ENCODE measurements at regions not wholly inside any gene's neighbourhood (a gene's known extent, or its start where the extent isn't known, plus 50 kb on each side); places are given as distances from the start of the nearest gene placed in this dataset.
"Not testable (repeated sequence)": the region's sequence is repeated elsewhere in the genome, so short reads cannot be mapped to it uniquely, and the experiment has no call there.

DNA sequence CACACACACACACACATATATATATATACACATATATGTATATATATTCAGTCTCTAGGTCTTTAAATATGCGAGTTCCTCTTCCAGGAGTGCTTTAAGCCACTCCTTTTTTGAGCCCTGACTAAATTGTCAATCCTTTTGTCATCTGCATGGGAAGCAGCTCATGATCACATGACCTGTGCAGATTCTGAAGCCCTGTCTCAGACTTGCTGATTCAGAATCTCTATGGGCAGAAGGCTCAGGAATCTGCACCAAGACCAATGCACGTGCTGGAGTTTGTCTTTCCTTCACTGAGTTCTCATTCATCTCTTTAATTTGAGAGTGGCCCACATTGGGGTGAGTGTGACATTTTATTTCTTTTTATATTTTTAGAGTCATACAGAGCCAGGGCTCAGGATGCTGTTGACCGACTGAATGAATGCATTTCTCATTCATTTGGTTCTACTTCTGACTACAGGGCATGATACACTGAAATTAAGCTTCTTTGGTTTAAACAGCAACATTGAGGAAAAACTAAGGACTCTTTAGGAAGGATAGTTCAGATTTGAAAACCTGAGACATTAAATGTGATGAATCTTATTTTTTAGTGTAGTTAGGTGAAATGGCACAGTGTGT is 307.5 kb downstream of the EDEM1 start:
- no peaks in the 10 kb centered on the region for H3K9me3 Mint-ChIP-seq
- H3K27me3 Mint-ChIP-seq, result peaks cover 2% of the 10 kb centered on the region
- no peak overlapping the region for H3K27ac Mint-ChIP-seq
- H3K4me3 Mint-ChIP-seq, result no peak overlapping the region
- H3K4me1 Mint-ChIP-seq, result no peaks in the 10 kb centered on the region
- H3K36me3 Mint-ChIP-seq, result no peaks in the 10 kb centered on the region

DNA sequence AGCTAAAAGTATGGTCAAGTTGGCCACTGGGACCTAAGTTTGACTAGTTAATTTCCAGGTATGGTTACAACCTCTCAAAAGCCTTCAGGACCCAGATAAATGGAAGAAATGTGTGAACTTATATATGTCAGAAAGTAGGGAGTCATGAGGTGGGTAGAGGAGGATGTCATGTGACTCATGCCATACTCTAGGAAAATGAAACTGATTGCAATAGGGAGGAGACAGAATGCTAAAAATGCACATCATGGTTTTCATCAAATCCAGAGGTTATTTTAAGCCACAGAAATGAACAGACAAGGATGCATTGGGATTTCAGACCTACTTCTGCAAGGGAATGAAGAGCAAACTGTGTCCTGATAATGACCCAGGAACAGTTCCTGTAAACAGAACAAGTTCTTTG is 310.0 kb downstream of the EDEM1 start:
- Mint-ChIP-seq H3K27ac (no peak overlapping the region), H3K4me3 (no peak overlapping the region), H3K36me3 (no peaks in the 10 kb centered on the region), H3K4me1 (no peaks in the 10 kb centered on the region), H3K27me3 (peaks cover 2% of the 10 kb centered on the region), H3K9me3 (no peaks in the 10 kb centered on the region)

DNA sequence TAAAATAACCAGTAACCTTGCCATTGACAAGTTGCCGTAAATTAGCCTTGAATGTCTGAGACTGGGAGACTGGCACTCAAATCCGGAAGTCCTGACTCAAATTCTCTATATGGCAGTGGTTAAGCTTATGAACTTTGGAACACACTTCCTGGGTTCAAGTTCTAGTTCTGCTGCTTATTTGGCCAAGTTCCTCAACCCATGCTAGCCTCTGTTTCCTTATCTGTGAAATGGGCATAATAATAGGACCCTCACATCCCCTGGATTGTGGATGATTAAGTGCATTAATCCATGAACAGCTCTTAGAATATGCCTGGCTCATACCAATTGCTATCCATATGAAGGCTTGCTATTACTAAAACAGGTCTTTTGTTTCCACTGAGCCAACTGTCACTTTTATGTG is 311.5 kb downstream of the EDEM1 start:
- no peaks in the 10 kb centered on the region for H3K4me1 Mint-ChIP-seq

DNA sequence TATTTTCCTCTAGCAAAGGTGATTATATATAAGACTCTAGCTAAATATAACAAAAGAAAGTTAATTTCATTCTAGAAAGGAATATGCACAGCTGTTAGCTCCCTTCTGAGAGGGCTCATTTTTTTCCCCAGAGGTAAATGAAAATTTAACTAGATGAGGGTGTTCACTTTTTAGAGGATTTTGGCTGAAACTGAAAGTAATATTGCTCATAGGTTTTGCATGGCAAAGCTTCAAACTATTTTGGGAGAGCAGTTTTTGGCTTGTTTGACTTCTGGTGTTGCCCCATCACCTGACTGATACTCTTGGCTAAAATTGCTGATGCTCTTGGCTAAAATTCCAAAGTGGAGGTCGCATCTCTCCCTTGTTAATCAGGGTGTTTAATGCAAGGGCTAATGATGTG is 311.9 kb downstream of the EDEM1 start:
- Mint-ChIP-seq H3K4me1 (no peaks in the 10 kb centered on the region), H3K36me3 (no peaks in the 10 kb centered on the region), H3K4me3 (no peak overlapping the region), H3K27ac (no peak overlapping the region), H3K27me3 (no peaks in the 10 kb centered on the region), H3K9me3 (no peaks in the 10 kb centered on the region)

More for the DNA sequence above, 311.5 kb downstream of the EDEM1 start:
- no peak overlapping the region for H3K4me3 Mint-ChIP-seq
- H3K9me3 Mint-ChIP-seq, result no peaks in the 10 kb centered on the region
- H3K27me3 Mint-ChIP-seq, result no peaks in the 10 kb centered on the region
- H3K36me3 Mint-ChIP-seq, result no peaks in the 10 kb centered on the region
- no peak overlapping the region for H3K27ac Mint-ChIP-seq

DNA sequence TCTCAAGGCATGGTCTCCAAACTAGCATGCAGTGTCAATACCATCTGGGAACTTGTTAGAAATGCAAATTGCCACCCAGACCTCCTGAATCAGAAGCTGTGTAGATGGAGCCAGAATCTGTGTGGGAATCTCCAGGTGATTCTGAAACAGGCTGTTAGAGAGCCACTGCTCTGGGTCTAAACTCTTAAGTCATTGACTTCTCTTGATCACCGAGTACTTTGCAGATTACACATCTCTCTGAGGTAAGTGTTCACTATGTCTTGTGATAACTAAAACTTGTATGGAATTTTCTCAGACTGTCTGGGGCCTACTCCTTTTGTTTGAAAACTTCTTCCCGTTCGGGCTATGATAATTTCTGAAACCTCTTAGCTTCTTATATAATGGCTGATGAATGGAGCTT is 315.6 kb downstream of the EDEM1 start:
- Mint-ChIP-seq H3K27ac (no peak overlapping the region), H3K4me1 (no peaks in the 10 kb centered on the region), H3K36me3 (peaks cover 2% of the 10 kb centered on the region), H3K9me3 (peaks cover 5% of the 10 kb centered on the region), H3K4me3 (no peak overlapping the region), H3K27me3 (no peaks in the 10 kb centered on the region)

DNA sequence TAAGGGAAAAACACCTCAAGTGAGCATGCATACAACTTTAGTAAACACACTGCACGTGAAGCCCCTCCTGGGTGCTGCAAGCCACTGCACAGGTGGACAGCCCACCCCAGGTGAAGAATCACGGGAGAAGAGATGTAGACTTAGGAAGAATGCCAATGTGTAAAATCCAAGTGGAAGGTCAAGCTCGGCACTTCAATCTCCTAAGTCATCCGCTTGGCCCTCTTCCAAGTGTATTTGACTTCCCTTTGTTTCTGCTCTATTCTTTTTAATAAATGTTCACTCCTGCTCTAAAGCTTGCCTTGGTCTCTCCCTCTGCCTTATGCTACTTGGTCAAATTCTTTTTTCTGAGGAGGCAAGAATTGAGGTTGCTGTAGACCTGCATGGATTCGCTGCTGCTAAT is 316.6 kb downstream of the EDEM1 start:
- no peaks in the 10 kb centered on the region for H3K27me3 Mint-ChIP-seq
- peaks cover 13% of the 10 kb centered on the region for H3K9me3 Mint-ChIP-seq
- no peak overlapping the region for H3K4me3 Mint-ChIP-seq
- H3K36me3 Mint-ChIP-seq, result peaks cover 2% of the 10 kb centered on the region
- H3K27ac Mint-ChIP-seq, result no peak overlapping the region
- no peaks in the 10 kb centered on the region for H3K4me1 Mint-ChIP-seq

DNA sequence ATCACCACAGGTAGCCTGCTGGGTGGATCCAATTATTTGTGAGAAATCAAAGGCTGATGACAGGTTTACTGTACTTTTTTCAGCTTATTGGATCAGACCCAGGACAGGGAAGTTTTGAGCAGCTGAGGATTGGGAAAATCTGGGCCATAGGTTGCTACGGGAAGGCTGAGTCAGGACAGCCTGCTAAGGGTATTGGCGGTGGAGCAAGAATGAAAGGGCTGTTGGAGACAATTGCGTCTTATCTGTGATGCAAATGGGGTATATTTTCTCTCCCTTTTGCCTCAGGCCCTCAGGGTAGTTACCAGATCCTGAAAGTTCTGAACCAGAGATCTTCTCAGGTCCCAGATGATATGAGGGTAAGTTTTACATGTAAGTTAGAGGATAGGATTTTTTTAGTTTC is 317.7 kb downstream of the EDEM1 start:
- Mint-ChIP-seq H3K9me3 (peaks cover 21% of the 10 kb centered on the region), H3K27ac (no peak overlapping the region), H3K36me3 (peaks cover 2% of the 10 kb centered on the region), H3K4me1 (no peaks in the 10 kb centered on the region), H3K27me3 (no peaks in the 10 kb centered on the region), H3K4me3 (no peak overlapping the region)

DNA sequence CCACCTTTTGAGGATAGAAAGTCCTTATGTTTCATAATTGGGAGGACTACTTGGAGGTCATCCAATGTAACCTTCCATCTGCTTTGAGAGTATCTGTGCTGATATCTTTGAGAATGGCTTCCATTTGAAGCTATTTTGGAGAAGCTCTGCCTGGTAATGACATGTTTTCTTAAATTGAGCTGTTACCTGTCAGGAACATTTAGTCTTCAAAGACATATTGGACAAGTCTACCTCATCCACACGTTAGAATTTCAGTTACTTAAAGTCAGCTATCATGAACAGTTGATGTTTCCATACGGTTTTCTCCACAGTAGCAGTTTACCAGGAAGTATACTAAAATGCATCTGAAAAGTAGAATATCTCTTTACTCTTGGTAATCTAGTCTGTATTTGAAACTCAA is 318.5 kb downstream of the EDEM1 start:
- Mint-ChIP-seq H3K4me3 (no peak overlapping the region), H3K27me3 (no peaks in the 10 kb centered on the region), H3K4me1 (no peaks in the 10 kb centered on the region), H3K36me3 (peaks cover 2% of the 10 kb centered on the region), H3K9me3 (peaks cover 21% of the 10 kb centered on the region), H3K27ac (no peak overlapping the region)

DNA sequence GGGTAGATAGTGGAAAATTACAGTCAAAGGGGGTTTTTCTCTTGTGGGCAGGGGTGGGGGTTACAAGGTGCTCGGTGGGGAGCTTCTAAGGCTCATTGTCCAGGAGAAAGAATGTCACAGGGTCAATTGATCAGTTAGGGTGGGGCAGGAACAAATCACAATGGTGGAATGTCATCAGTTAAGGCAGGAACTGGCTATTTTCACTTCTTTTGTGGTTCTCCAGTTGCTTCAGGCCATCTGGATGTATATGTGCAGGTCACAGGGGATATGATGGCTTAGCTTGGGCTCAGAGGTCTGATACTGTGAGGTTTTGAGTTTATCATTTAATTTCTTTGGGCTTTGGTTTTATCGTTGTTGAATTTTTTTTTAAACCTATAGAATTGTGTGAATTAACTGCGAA is 321.4 kb downstream of the EDEM1 start:
- not testable (repeated sequence) for H3K27me3 Mint-ChIP-seq, H3K4me3 Mint-ChIP-seq, H3K27ac Mint-ChIP-seq, H3K4me1 Mint-ChIP-seq, H3K36me3 Mint-ChIP-seq
- H3K9me3 Mint-ChIP-seq, result peaks cover 29% of the 10 kb centered on the region

DNA sequence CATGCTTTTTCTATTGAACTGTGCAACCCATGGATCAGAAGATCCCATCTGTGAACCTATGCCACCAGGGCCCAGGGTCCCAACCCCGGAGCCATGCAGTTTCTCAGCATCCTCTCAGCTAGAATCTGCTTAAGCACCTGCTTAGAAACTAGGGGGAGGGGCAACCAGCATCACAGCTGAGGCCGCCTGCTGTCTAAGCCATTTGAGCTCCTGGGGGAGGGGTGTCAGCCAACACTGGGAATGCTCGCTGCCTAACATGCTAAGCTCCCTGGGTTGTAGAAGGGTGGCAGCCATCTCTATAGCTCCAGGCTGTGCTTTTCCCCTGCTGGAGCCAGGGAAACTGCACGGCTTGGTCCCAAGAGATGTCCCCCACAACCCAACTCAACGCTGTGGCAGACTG is 322.8 kb downstream of the EDEM1 start:
- Mint-ChIP-seq H3K27ac (no peak overlapping the region), H3K4me1 (no peaks in the 10 kb centered on the region), H3K4me3 (no peak overlapping the region), H3K9me3 (peaks cover 34% of the 10 kb centered on the region), H3K36me3 (peaks cover 2% of the 10 kb centered on the region), H3K27me3 (no peaks in the 10 kb centered on the region)

DNA sequence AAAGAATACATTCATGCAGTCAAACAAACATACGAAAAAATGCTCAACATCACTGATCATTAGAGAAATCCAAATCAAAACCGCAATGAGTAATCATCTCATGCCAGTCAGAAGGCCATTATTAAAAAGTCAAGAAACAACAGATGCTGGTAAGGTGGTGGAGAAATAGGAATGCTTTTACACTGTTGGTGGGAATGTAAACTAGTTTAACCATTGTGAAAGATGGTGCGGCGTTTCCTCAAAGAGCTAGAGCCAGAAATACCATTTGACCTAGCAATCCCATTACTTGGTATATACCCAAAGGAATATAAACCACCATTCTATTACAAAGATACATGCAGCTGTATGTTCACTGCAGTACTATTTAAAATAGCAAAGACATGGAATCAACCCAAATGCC is 330.4 kb downstream of the EDEM1 start:
- Mint-ChIP-seq H3K36me3 (no peaks in the 10 kb centered on the region), H3K27ac (no peak overlapping the region), H3K27me3 (no peaks in the 10 kb centered on the region), H3K4me1 (no peaks in the 10 kb centered on the region), H3K9me3 (peaks cover 14% of the 10 kb centered on the region), H3K4me3 (no peak overlapping the region)

DNA sequence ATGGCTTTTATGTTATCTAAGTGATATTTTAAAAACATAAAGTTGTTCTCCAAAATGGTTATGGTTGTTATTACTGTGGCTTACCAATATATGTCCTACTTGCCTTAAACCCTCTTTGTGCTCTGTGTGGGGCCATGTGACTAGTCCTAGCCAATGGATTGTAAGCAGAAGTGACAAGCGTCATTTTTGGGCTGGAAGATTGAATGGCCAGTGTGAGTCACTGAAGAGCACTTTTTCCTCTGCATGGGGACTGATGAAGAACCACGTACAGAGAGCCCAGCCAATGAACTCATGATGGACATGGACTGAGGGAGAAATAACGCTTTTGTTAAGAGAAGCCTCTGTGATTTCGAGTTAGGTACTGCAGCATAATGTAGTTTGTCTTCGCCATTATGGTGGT is 332.7 kb downstream of the EDEM1 start:
- no peak overlapping the region for H3K4me3 Mint-ChIP-seq
- no peaks in the 10 kb centered on the region for H3K27me3 Mint-ChIP-seq
- no peaks in the 10 kb centered on the region for H3K36me3 Mint-ChIP-seq
- H3K4me1 Mint-ChIP-seq, result no peaks in the 10 kb centered on the region
- no peak overlapping the region for H3K27ac Mint-ChIP-seq
- no peaks in the 10 kb centered on the region for H3K9me3 Mint-ChIP-seq

DNA sequence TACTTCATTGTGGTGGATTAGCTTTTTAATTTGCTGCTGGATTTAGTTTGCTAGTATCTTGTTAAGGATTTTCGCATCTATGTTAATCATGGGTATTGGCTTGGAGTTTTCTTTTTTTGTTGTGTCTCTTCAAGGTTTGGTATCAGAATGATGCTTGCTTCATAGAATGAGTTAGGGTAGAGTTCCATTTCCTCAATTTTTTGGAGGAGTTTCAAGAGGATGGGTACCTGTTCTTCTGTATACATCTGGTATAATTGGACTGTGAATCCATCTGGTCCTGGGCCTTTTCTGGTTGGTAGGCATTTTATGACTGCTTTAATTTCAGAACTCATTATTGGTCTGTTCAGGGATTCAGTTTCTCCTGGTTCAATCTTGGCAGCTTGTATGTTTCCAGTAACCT is 335.6 kb downstream of the EDEM1 start:
- H3K27ac Mint-ChIP-seq, result no peak overlapping the region
- no peaks in the 10 kb centered on the region for H3K4me1 Mint-ChIP-seq
- no peaks in the 10 kb centered on the region for H3K9me3 Mint-ChIP-seq
- no peaks in the 10 kb centered on the region for H3K36me3 Mint-ChIP-seq
- no peak overlapping the region for H3K4me3 Mint-ChIP-seq
- no peaks in the 10 kb centered on the region for H3K27me3 Mint-ChIP-seq

DNA sequence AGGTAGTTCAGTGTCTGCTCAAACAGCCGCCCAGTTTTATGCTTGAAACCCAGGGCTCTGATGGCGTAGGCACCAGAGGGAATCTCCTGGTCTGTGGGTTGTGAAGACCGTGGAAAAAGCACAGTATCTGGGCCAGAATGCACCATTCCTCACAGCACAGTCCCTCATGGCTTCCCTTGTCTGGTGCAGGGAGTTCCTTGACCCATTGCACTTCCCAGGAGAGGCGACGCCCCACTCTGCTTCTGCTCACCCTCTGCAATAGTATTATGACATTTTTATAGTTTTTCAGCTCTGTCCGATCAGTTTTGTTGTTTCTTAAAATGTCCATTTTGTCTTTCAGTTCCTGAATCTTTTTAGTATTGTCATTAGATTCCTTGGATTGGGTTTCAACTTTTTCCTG is 343.5 kb downstream of the EDEM1 start:
- Mint-ChIP-seq H3K4me3 (no peak overlapping the region), H3K9me3 (no peaks in the 10 kb centered on the region), H3K4me1 (no peaks in the 10 kb centered on the region), H3K27me3 (peaks cover 8% of the 10 kb centered on the region), H3K36me3 (no peaks in the 10 kb centered on the region), H3K27ac (no peak overlapping the region)

DNA sequence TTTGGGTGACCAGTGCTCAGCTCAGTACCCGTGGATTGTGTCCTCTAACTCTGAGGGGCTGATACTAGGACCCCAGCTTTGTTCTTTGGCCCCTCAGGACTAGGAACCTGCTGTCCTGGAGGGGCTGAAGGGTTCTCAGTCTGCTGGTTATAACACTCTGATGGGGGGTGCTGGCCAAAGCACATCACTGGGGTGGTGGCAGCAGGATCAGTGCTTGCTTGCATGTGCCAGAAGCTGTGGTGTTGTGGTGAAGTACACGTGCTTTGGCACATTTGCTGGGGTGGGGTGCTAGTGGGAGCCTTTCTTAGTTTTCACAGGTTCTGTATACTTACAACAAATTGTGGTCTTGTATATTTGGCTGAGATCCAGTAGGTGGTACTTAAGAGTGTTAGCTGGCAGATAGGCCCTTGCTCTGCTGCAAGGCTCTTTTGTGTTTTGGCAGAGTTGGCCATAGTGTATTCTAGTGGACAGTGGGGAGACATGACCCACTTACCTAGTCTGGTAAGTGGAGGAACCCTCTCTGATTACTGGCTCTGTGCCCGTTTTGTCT is 344.3 kb downstream of the EDEM1 start:
- H3K27me3 Mint-ChIP-seq, result peaks cover 8% of the 10 kb centered on the region
- no peaks in the 10 kb centered on the region for H3K4me1 Mint-ChIP-seq
- H3K9me3 Mint-ChIP-seq, result no peaks in the 10 kb centered on the region
- no peaks in the 10 kb centered on the region for H3K36me3 Mint-ChIP-seq
- H3K4me3 Mint-ChIP-seq, result no peak overlapping the region
- no peak overlapping the region for H3K27ac Mint-ChIP-seq

DNA sequence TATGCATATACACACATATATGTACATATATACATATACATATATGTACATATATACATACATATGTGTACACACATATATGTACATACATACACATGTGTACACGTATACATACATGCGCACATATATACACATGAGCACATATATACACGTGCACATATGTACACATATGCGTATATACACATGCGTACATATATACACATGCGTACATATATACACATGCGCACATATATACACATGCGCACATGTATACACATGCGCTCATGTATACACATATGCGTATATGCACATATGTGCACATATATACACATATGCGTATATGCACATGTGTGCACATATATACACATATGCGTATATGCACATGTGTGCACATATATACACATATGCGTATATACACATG is 353.0 kb downstream of the EDEM1 start:
- Mint-ChIP-seq H3K9me3 (peaks cover 17% of the 10 kb centered on the region), H3K4me3 (no peak overlapping the region), H3K4me1 (no peaks in the 10 kb centered on the region), H3K27me3 (no peaks in the 10 kb centered on the region), H3K36me3 (no peaks in the 10 kb centered on the region), H3K27ac (no peak overlapping the region)

DNA sequence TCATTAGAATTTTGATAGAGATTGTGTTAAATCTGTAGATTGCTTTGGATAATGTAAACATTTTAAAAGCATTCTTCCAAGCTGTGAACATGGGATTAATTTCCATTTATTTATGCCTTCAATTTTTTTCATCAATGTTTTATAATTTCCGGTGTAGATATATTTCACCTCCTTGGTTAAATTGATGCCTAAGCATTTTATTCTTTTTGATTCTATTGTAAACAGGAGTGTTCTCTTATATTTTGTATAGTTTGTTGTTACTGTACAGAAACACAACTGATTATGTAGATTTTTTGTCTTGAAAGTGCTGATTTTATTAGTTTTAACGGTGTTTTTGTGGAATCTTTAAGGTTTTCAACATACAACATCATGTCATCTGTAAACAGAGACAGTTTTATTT is 355.0 kb downstream of the EDEM1 start:
- H3K4me3 Mint-ChIP-seq, result no peak overlapping the region
- H3K4me1 Mint-ChIP-seq, result no peaks in the 10 kb centered on the region
- H3K27me3 Mint-ChIP-seq, result no peaks in the 10 kb centered on the region
- H3K36me3 Mint-ChIP-seq, result no peaks in the 10 kb centered on the region
- peaks cover 26% of the 10 kb centered on the region for H3K9me3 Mint-ChIP-seq
- no peak overlapping the region for H3K27ac Mint-ChIP-seq
